HG03558 (cell line): ENCODE measurements at regions not wholly inside any gene's neighbourhood (a gene's known extent, or its start where the extent isn't known, plus 50 kb on each side); places are given as distances from the start of the nearest gene placed in this dataset.

ENCODE experiments used
- ATAC-seq: cut with Tn5 transposase; IDR thresholded peaks from one replicate; pipeline ENCODE4 v1.9.1; 2021; ENCODE audit warnings: moderate number of reproducible peaks; ENCODE audit not compliant: unreplicated experiment; ENCODE audit errors: extremely low read depth

GRCh38 chr5:82336226-82336958, 58.2 kb upstream of the RPS23 start:
- ATAC-seq: no peak

GRCh38 chr5:82335806-82336205, 57.7 kb upstream of the RPS23 start:
- no peak for ATAC-seq

GRCh38 chr5:82334856-82335255, 56.7 kb upstream of the RPS23 start:
- ATAC-seq: no peak

GRCh38 chr5:82334085-82334692, 56.0 kb upstream of the RPS23 start:
- ATAC-seq: no peak

GRCh38 chr5:82332886-82333615, 54.9 kb upstream of the RPS23 start:
- ATAC-seq: no peak

- ATAC-seq: no peak
Observed at GRCh38 chr5:82332064-82332855, 54.1 kb upstream of the RPS23 start.

DNA sequence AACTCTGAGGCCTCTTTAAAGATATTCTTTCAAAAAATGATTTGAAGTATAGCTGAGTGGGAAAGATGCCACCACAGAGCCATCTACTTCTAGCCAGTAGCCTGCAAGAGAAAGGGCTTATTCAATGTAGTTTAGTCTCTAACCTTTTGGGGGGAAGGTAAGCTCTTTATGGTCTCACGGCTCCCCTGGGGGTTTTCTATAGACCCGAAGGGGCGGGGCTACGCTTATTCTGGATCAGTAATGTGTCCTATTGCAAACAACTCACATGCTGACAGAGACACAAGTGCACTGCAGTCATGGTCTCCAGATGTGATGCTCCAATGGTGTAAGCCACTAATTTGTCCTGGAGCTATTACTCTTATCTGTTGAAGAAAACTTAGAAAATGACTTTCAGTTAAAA, 53.4 kb upstream of the RPS23 start:
- no peak for ATAC-seq

DNA sequence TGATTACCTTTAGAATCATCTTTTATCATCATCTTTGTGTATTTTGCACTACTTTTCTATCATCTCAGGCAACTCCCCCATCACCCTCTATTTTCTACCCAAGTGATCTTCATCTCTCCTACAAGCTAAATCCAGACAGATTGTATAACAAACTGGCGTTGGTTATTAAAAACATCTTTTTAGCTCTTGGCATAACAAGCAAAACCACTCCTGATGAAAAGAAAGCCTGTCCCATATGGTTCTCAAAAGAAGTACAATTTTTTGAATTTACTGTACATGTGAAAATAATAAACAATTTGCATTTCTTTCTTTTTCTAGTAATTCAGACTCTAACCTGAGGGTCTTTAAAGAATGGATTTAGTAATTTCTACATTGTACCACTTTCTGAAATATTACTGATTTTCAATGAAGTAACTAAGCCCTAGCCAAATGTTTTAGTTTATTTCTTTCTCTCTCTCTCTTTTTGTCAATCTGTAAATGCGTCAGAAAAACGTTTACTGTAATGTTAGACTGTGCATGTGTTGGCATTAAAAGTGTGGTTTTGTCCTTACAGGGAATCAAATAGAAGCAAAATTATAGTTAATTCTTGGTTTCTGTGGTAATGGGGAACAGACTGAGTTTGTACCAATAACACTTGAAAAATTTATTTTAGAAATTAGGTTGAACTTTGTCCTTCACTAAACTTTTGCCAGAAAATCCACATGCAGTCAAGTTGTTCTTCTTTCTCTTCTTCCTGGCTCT, 52.5 kb upstream of the RPS23 start:
- ATAC-seq: no peak

DNA sequence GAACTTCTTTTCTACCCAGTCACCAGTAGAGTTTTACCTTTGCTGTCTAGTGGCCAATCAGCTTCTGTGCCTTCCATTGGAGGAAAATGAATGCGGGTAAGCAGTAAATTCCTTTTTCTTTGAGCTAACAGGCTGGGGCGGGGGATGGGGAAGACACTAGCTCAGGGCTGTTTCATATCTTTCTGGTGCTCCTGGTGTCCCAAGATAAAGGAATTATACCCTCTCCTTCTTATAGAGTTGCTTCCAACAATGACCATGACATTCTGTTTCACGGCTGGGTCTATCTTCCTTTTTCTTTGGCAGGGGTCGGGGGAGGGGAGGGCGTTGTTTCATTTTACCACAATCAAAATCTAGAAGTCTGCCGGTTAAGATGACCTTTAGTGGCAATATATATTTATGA, 51.2 kb upstream of the RPS23 start:
- ATAC-seq: no peak
